ENCODE measurements at regions not wholly inside any gene's neighbourhood (a gene's known extent, or its start where the extent isn't known, plus 50 kb on each side); places are given as distances from the start of the nearest gene placed in this dataset.

GRCh38 chr4:11704186-11704830 lies 275.6 kb upstream of the HS3ST1 start:
- TF ChIP-seq CTCF (tag by site-specific recombination; IDR thresholded peaks at IDR 0.05) (no peak), ZBTB11 (tag by site-specific recombination; conservative IDR thresholded peaks at IDR 0.05; ENCODE audit: low read depth) (no peak), ZNF335 (tag by site-specific recombination; conservative IDR thresholded peaks at IDR 0.05) (no peak), ZNF639 (tag by site-specific recombination; IDR thresholded peaks at IDR 0.05) (no peak), ZNF549 (tag by site-specific recombination; IDR thresholded peaks at IDR 0.05) (no peak), ZNF133 (tag by site-specific recombination; IDR thresholded peaks at IDR 0.05) (no peak), PBX3 (CRISPR knock-in tag; IDR thresholded peaks at IDR 0.05) (no peak), ZNF274 (IDR thresholded peaks at IDR 0.05; ENCODE audit: low read length) (no peak), ZNF274 (tag by site-specific recombination; IDR thresholded peaks at IDR 0.05; ENCODE audit: borderline replicate concordance) (no peak), ZNF580 (tag by site-specific recombination; IDR thresholded peaks at IDR 0.05) (no peak), ZNF148 (tag by site-specific recombination; IDR thresholded peaks at IDR 0.05; ENCODE audit: borderline replicate concordance) (no peak)
